A549 (cell line): ENCODE measurements at regions not wholly inside any gene's neighbourhood (a gene's known extent, or its start where the extent isn't known, plus 50 kb on each side); places are given as distances from the start of the nearest gene placed in this dataset.

Experiments
- ATAC-seq, 2 experiments: fragments of 200-7000 bp in 1 of 2; fragments of >200 bp in 1 of 2; cut with Nextera tagmentation in 1 of 2; cut with Tn5 transposase in 1 of 2; 3 replicates each; pipeline versions ENCODE4 v1.8.0 to v1.9.1; 2018 to 2020; ENCODE audit warnings: mild to moderate bottlenecking in 1 of 2, moderate library complexity in 1 of 2
- CTCF ChIA-PET: fragments of 300-600 bp; sonication (Branson Sonifier 250); formaldehyde crosslinking; extraction: SDS; loops from one replicate; lab custom pipeline; 2021; ENCODE audit warnings: antibody characterized with exemption, inconsistent platforms; lab: Yijun Ruan, JAX
- POLR2A ChIA-PET: fragments of 350-600 bp; formaldehyde crosslinking; extraction: SDS; loops from one replicate; lab custom pipeline; 2021; ENCODE audit warnings: antibody characterized with exemption, inconsistent platforms; lab: Yijun Ruan, JAX
- DNase-seq, 2 experiments: peaks; one replicate each; pipeline versions ENCODE4 v3.0.0 to v3.0.0-alpha.2; 2011 to 2016; ENCODE audit warnings: low read depth in 1 of 2, low spot score in 1 of 2
- FAIRE-seq: peaks from 2 replicates; lab custom pipeline; 2011; peaks lifted over from hg19 to GRCh38; lab: Jason Lieb, UNC
- H3K27ac ChIP-seq, 2 experiments: fragments of >200 bp; sonication (Bioruptor Twin); formaldehyde crosslinking; 3 replicates each; pipeline ENCODE4 v1.5.1; 2016 to 2017
- H3K4me1 ChIP-seq: fragments of >200 bp; sonication (Bioruptor Twin); formaldehyde crosslinking; 3 replicates; pipeline ENCODE4 v1.6.1; 2016
- H3K4me2 ChIP-seq: fragments of >200 bp; sonication (Bioruptor Twin); formaldehyde crosslinking; 3 replicates; pipeline ENCODE4 v1.6.1; 2016
- H3K4me3 ChIP-seq: fragments of >200 bp; sonication (Bioruptor Twin); formaldehyde crosslinking; 3 replicates; pipeline ENCODE4 v1.5.1; 2016
- H3K9me3 ChIP-seq: fragments of >200 bp; sonication (Bioruptor Twin); formaldehyde crosslinking; 3 replicates; pipeline ENCODE4 v1.6.1; 2016
- BCL3 ChIP-seq: fragments of >200 bp; sonication (Bioruptor Twin); formaldehyde crosslinking; IDR thresholded peaks from 3 replicates; pipeline ENCODE4 v1.6.1; 2016
- BHLHE40 ChIP-seq: IDR thresholded peaks from 2 replicates; pipeline ENCODE4 v1.6.1; 2012; ENCODE audit warnings: low read depth, low read length, inconsistent platforms
- CBX8 ChIP-seq: fragments of 200-600 bp; sonication (generic); IDR thresholded peaks from 2 replicates; pipeline ENCODE4 v1.6.1; 2016
- CEBPB ChIP-seq, 2 experiments: fragments of >200 bp in 1 of 2; sonication (Bioruptor Twin) in 1 of 2; formaldehyde crosslinking in 1 of 2; IDR thresholded peaks; 2 replicates each; pipeline ENCODE4 v1.6.1; 2012 to 2016
- CHD4 ChIP-seq: fragments of 200-600 bp; sonication (generic); IDR thresholded peaks from 2 replicates; pipeline ENCODE4 v1.6.1; 2016; ENCODE audit warnings: antibody characterized with exemption, mild to moderate bottlenecking, borderline replicate concordance
- CTCF ChIP-seq: fragments of >200 bp; sonication (Bioruptor Twin); formaldehyde crosslinking; IDR thresholded peaks from 3 replicates; pipeline ENCODE4 v1.5.1; 2016
- E2F6 ChIP-seq: IDR thresholded peaks from 2 replicates; pipeline ENCODE4 v1.6.1; 2012; ENCODE audit warnings: low read depth, borderline replicate concordance
- FOSL2 ChIP-seq, 2 experiments: fragments of 450-650 bp in 1 of 2; fragments of >200 bp in 1 of 2; sonication (Bioruptor Twin) in 1 of 2; formaldehyde crosslinking; IDR thresholded peaks; 2 replicates each; pipeline versions ENCODE4 v1.5.0 to v1.6.1; 2016 to 2020; ENCODE audit warnings: mild to moderate bottlenecking in 1 of 2, moderate library complexity in 1 of 2
- HDAC2 ChIP-seq: fragments of 200-600 bp; sonication (generic); IDR thresholded peaks from 2 replicates; pipeline ENCODE4 v1.6.1; 2016
- HES2 ChIP-seq: fragments of >200 bp; sonication (Bioruptor Twin); formaldehyde crosslinking; IDR thresholded peaks from 2 replicates; pipeline ENCODE4 v1.6.1; 2016
- HEYL ChIP-seq: fragments of 250-450 bp; sonication (Bioruptor Pico); IDR thresholded peaks from 2 replicates; pipeline ENCODE4 v1.8.0; 2021; ENCODE audit warnings: mild to moderate bottlenecking, moderate library complexity
- HOXB5 ChIP-seq: fragments of 250-450 bp; sonication (Bioruptor Pico); IDR thresholded peaks from 2 replicates; pipeline ENCODE4 v1.5.0; 2020; ENCODE audit warnings: mild to moderate bottlenecking, moderate library complexity
- JUN ChIP-seq, 2 experiments: fragments of >200 bp; sonication (Bioruptor Twin); formaldehyde crosslinking; IDR thresholded peaks; 2 replicates in 1 of 2; 3 replicates in 1 of 2; pipeline ENCODE4 v1.6.1; 2016 to 2017
- JUNB ChIP-seq: fragments of >200 bp; sonication (Bioruptor Twin); formaldehyde crosslinking; IDR thresholded peaks from 2 replicates; pipeline ENCODE4 v1.6.1; 2016
- KDM1A ChIP-seq: fragments of 200-600 bp; sonication (generic); IDR thresholded peaks from 2 replicates; pipeline ENCODE4 v1.6.1; 2016; ENCODE audit warnings: low read depth, mild to moderate bottlenecking
- KDM5A ChIP-seq: fragments of 200-600 bp; sonication (generic); IDR thresholded peaks from 2 replicates; pipeline ENCODE4 v1.6.1; 2016; ENCODE audit warnings: antibody characterized with exemption, mild to moderate bottlenecking
- MAFK ChIP-seq: fragments of 450-650 bp; IDR thresholded peaks from 2 replicates; pipeline ENCODE4 v1.6.1; 2014; ENCODE audit not compliant: partially characterized antibody
- MAX ChIP-seq: IDR thresholded peaks from 2 replicates; pipeline ENCODE4 v1.6.1; 2012
- MAZ ChIP-seq: fragments of 150-350 bp; IDR thresholded peaks from 2 replicates; pipeline ENCODE4 v1.6.1; 2014; ENCODE audit warnings: antibody characterized with exemption, low read depth, low read length, borderline replicate concordance
- NR3C1 ChIP-seq: fragments of >200 bp; sonication (Bioruptor Twin); formaldehyde crosslinking; IDR thresholded peaks from 3 replicates; pipeline ENCODE4 v1.6.1; 2017
- PBX3 ChIP-seq: IDR thresholded peaks from 2 replicates; pipeline ENCODE4 v1.6.1; 2012
- PHF8 ChIP-seq: fragments of 200-600 bp; sonication (generic); IDR thresholded peaks from 2 replicates; pipeline ENCODE4 v1.6.1; 2016; ENCODE audit warnings: low read depth, mild to moderate bottlenecking, antibody characterized with exemption, moderate library complexity, borderline replicate concordance
- POLR2A ChIP-seq: IDR thresholded peaks from 2 replicates; pipeline ENCODE4 v1.6.1; 2012; ENCODE audit warnings: mild to moderate bottlenecking, low read length
- POLR2AphosphoS2 ChIP-seq: conservative IDR thresholded peaks from 2 replicates; pipeline ENCODE4 v1.6.1; 2012; ENCODE audit warnings: low read length, improper control_type of control experiment, inconsistent platforms
- SMC3 ChIP-seq: fragments of >200 bp; sonication (Bioruptor Twin); formaldehyde crosslinking; IDR thresholded peaks from 3 replicates; pipeline ENCODE4 v1.6.1; 2018; ENCODE audit warnings: inconsistent platforms
- TP53 ChIP-seq: fragments of 250-450 bp; sonication (Bioruptor Pico); IDR thresholded peaks from 2 replicates; pipeline ENCODE4 v1.5.0; 2021; ENCODE audit warnings: mild to moderate bottlenecking, moderate library complexity
- ZFP36 ChIP-seq: fragments of 450-650 bp; IDR thresholded peaks from 2 replicates; pipeline ENCODE4 v1.6.1; 2014; ENCODE audit warnings: borderline replicate concordance; ENCODE audit not compliant: partially characterized antibody
- WGBS: methylation state at CpG from one replicate; pipeline ENCODE4 v1.1.6; 2017; ENCODE audit errors: missing lambda C conversion rate; 5-methylcytosine and 5-hydroxymethylcytosine counted together
- TF ChIP-seq, protein P1 (sequence below): fragments of 150-350 bp; IDR thresholded peaks from 2 replicates; pipeline ENCODE4 v1.6.1; 2014; ENCODE audit warnings: low read depth, mild to moderate bottlenecking, low read length
- TF ChIP-seq, protein P2 (sequence below): fragments of 250-450 bp; sonication (Bioruptor Pico); IDR thresholded peaks from 2 replicates; pipeline ENCODE4 v1.5.0; 2021; ENCODE audit warnings: mild to moderate bottlenecking, moderate library complexity, borderline replicate concordance

DNA sequence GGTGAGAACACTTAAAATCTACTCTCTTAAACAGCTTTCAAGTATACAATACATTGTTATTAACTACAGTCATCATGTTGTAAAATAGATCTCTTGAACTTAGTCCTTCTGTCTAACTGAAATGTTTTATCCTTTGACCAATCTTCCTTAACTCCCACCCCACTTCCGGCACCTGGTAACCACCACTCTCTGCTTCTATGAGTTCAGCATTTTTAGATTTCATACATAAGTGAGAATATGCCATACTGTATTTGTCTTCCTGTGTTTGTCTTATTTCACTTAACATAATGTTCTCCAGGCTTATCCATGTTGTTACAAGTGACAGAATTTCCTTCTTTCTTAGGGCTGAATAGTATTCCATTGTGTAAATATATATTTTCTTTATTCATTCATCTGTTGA is 144.1 kb upstream of the TRPC4 start:
- no peak overlapping the region for H3K4me2 ChIP-seq
- ChIA-PET POLR2A (no interaction called here), CTCF (no interaction called here)
- no peak for ATAC-seq
- no peak for DNase-seq
- no peaks in the 10 kb centered on the region for H3K4me1 ChIP-seq
- no peak overlapping the region for H3K4me3 ChIP-seq
- TF ChIP-seq CBX8 (no peak), HES2 (no peak), ZFP36 (no peak), KDM5A (no peak), POLR2A (no peak), POLR2AphosphoS2 (no peak), HDAC2 (no peak), MAFK (no peak), MAZ (no peak), HOXB5 (no peak), NR3C1 (no peak), JUNB (no peak), CEBPB (IDR thresholded peaks at IDR 0.05) (no peak), CHD4 (no peak), BHLHE40 (no peak)
- TF ChIP-seq, protein P1, sequence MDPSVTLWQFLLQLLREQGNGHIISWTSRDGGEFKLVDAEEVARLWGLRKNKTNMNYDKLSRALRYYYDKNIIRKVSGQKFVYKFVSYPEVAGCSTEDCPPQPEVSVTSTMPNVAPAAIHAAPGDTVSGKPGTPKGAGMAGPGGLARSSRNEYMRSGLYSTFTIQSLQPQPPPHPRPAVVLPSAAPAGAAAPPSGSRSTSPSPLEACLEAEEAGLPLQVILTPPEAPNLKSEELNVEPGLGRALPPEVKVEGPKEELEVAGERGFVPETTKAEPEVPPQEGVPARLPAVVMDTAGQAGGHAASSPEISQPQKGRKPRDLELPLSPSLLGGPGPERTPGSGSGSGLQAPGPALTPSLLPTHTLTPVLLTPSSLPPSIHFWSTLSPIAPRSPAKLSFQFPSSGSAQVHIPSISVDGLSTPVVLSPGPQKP = no peak
- H3K27ac ChIP-seq = no peak overlapping the region
- FAIRE-seq = no peak
- H3K9me3 ChIP-seq = no peaks in the 10 kb centered on the region
- 57% methylated on average over 1 of the region's 1 CpG for WGBS

DNA sequence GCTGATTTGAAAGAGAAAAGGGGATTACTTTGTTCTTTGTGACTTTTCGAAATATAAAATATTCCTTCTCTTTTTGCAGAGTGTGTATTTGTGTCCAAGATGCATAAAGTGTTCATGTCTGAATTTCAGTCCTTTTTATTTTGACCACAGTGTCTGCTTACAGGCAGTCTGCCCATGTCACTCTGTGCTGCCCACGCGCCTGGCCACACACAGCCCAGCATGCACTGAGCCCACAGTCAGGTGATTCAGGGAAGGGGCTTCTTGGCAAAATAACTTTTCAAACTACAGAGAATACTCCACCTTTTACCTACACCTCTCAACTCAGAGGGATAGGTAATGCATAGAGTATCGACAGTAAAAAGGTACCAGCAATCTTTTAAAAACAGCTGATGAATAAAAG is 142.5 kb upstream of the TRPC4 start:
- POLR2A ChIA-PET = no interaction called here
- H3K27ac ChIP-seq = no peak overlapping the region
- no peak for TF ChIP-seq PHF8
- no peak for TF ChIP-seq NR3C1
- TF ChIP-seq KDM1A = no peak
- TF ChIP-seq MAX = no peak
- no peak for TF ChIP-seq HDAC2
- no peak overlapping the region for H3K4me3 ChIP-seq
- FAIRE-seq (no peak), DNase-seq (no peak), ATAC-seq (no peak)
- no peaks in the 10 kb centered on the region for H3K4me1 ChIP-seq
- no peaks in the 10 kb centered on the region for H3K9me3 ChIP-seq
- H3K4me2 ChIP-seq = no peak overlapping the region
- 37% methylated on average over 4 of the region's 4 CpGs for WGBS
- CTCF ChIA-PET = no interaction called here

DNA sequence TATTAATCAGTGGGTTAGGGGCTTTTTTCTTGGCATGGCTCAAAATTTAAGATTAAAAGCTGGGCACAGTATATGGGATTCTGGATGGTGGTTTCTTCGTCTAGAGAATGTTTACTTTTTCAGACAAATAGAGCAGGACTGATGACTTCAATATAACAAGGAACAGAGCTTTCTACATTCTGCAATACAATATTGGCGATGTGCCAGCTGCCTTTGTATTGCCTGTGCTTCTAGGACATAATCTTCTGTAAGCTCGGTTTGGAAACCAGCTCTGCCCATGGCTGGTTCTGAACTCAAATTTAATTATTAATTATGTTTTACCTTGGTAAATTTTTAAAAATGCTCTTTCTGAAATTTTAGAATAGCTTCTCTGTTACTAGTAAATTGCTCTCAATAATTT is 139.1 kb upstream of the TRPC4 start:
- H3K27ac ChIP-seq = no peak overlapping the region
- POLR2A ChIA-PET = no interaction called here
- H3K4me3 ChIP-seq = no peak overlapping the region
- H3K4me2 ChIP-seq = no peak overlapping the region
- no peak for DNase-seq
- no peak for ATAC-seq
- 3% methylated on average over 3 of the region's 3 CpGs for WGBS
- H3K4me1 ChIP-seq = no peaks in the 10 kb centered on the region
- no peaks in the 10 kb centered on the region for H3K9me3 ChIP-seq
- no peak for FAIRE-seq
- CTCF ChIA-PET = no interaction called here
- no peak for TF ChIP-seq FOSL2 (IDR thresholded peaks at IDR 0.05)
- TF ChIP-seq FOSL2 (CRISPR knock-in tag; IDR thresholded peaks at IDR 0.05) = no peak
- no peak for TF ChIP-seq HEYL (CRISPR knock-in tag)
- TF ChIP-seq HDAC2 = no peak
- no peak for TF ChIP-seq JUN (IDR thresholded peaks at IDR 0.05)
- no peak for TF ChIP-seq BHLHE40
- TF ChIP-seq BCL3 = no peak
- no peak for TF ChIP-seq POLR2A
- TF ChIP-seq PBX3 = no peak
- TF ChIP-seq SMC3 = no peak
- TF ChIP-seq E2F6 = no peak
- no peak for TF ChIP-seq JUNB
- TF ChIP-seq CTCF = no peak
- TF ChIP-seq, protein P2, sequence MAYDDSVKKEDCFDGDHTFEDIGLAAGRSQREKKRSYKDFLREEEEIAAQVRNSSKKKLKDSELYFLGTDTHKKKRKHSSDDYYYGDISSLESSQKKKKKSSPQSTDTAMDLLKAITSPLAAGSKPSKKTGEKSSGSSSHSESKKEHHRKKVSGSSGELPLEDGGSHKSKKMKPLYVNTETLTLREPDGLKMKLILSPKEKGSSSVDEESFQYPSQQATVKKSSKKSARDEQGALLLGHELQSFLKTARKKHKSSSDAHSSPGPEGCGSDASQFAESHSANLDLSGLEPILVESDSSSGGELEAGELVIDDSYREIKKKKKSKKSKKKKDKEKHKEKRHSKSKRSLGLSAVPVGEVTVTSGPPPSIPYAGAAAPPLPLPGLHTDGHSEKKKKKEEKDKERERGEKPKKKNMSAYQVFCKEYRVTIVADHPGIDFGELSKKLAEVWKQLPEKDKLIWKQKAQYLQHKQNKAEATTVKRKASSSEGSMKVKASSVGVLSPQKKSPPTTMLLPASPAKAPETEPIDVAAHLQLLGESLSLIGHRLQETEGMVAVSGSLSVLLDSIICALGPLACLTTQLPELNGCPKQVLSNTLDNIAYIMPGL (CRISPR knock-in tag) = no peak
- no peak for TF ChIP-seq TP53 (CRISPR knock-in tag)
